ENCODE measurements at regions not wholly inside any gene's neighbourhood (a gene's known extent, or its start where the extent isn't known, plus 50 kb on each side); places are given as distances from the start of the nearest gene placed in this dataset.

DNA sequence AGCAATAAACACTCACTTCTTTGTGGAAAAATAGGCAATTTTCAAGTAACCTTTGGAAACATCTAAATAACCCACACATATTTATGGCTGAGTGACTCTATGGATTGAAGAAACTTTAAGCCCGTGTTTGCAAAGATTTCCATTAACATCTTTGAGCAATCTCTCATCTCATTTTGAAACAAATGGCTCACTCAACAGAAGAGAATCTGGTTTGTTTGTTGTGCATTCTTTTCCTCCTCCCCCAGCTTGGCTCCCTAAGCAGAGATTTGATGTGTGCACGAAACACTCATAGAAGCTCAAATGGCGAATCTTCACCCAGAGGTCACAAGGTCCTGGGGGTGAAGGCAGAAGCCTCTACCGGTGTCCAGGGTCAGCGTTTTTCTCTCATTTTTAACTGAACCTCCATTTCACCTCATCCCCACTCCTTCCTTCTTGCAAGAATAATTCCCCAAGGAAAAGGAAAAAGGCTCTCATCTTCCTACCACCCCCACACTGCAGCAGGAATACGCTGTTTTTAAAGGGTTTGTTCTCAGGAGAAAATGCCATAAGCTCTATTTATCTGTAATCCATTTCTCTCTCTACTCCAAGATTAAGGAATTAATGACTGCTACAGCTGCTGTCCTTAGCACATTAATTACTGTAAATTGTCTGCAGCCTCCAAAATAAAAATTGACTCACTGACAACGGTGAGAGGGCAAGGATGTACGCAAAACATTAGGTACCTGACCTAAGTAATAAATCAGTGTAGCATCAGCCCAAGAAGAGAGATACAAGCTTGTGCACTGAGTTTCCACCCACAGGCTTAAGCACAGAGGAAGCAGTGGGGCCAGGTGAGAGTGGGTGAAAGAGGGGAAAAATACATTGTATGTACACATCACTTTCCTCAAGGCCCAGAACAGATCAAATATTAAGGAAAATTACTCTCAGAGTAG, 307.6 kb upstream of the NOCT start:
- TF ChIP-seq CTCF (conservative IDR thresholded peaks at IDR 0.05; ENCODE audit: low read length) = no peak
- H3K4me3 ChIP-seq (ENCODE audit: low read length) = no peak overlapping the region
- no peak for DNase-seq (ENCODE audit: low read depth)

DNA sequence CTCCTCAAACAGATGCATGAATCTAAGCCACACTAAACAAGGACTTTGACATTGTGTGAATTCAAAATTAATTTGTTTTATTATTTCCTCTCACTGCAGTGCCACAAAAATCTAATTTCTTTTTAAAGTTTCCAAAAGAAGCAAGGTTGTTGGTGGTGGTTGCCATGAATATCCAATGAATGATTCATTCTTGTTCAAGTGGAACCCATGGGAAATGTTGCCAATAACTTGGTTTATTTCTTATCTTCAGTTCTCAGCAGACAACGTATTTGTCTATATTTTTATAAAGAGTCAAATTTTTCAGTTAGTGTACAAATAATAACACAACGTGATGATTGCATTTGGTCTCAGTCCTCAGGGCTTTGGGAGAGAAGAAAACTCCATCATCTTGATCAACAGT, 309.4 kb upstream of the NOCT start:
- no peak for DNase-seq (ENCODE audit: low read depth)

GRCh38 chr4:138702190-138702824, 313.3 kb upstream of the NOCT start:
- no peak for DNase-seq (ENCODE audit: low read depth)
- H3K4me3 ChIP-seq (ENCODE audit: low read length) = no peak overlapping the region
- TF ChIP-seq CTCF (conservative IDR thresholded peaks at IDR 0.05; ENCODE audit: low read length) = no peak

More for the DNA sequence above, 309.4 kb upstream of the NOCT start:
- no peak for TF ChIP-seq CTCF (conservative IDR thresholded peaks at IDR 0.05; ENCODE audit: low read length)
- H3K4me3 ChIP-seq (ENCODE audit: low read length) = no peak overlapping the region

GRCh38 chr4:138698641-138699040, 316.9 kb upstream of the NOCT start:
- TF ChIP-seq CTCF (conservative IDR thresholded peaks at IDR 0.05; ENCODE audit: low read length) = no peak
- H3K4me3 ChIP-seq (ENCODE audit: low read length) = no peak overlapping the region
- DNase-seq (ENCODE audit: low read depth) = no peak

- TF ChIP-seq CTCF (conservative IDR thresholded peaks at IDR 0.05; ENCODE audit: low read length) = no peak
- DNase-seq (ENCODE audit: low read depth) = no peak
Observed at GRCh38 chr4:138697851-138698250, 317.7 kb upstream of the NOCT start.

GRCh38 chr4:138696771-138697170, 318.8 kb upstream of the NOCT start:
- TF ChIP-seq CTCF (conservative IDR thresholded peaks at IDR 0.05; ENCODE audit: low read length) = no peak
- H3K4me3 ChIP-seq (ENCODE audit: low read length) = no peak overlapping the region
- no peak for DNase-seq (ENCODE audit: low read depth)

More at GRCh38 chr4:138697851-138698250, 317.7 kb upstream of the NOCT start:
- H3K4me3 ChIP-seq (ENCODE audit: low read length) = no peak overlapping the region

GRCh38 chr4:138696058-138696457, 319.5 kb upstream of the NOCT start:
- no peak for TF ChIP-seq CTCF (conservative IDR thresholded peaks at IDR 0.05; ENCODE audit: low read length)
- no peak for DNase-seq (ENCODE audit: low read depth)
- no peak overlapping the region for H3K4me3 ChIP-seq (ENCODE audit: low read length)
